B cell (primary cell): ENCODE measurements at regions not wholly inside any gene's neighbourhood (a gene's known extent, or its start where the extent isn't known, plus 50 kb on each side); places are given as distances from the start of the nearest gene placed in this dataset.

Source experiments
- ATAC-seq: fragments of 200-7000 bp; cut with Tn5 transposase; one replicate; pipeline ENCODE4 v1.10.0; 2021; ENCODE audit warnings: low read depth, mild to moderate bottlenecking, moderate number of reproducible peaks, moderate library complexity
- CTCF ChIA-PET: fragments of 350-600 bp; sonication (Branson Sonifier 250); formaldehyde crosslinking; loops from one replicate; lab custom pipeline; 2021; ENCODE audit warnings: antibody characterized with exemption, inconsistent platforms; lab: Charles Lee
- POLR2A ChIA-PET: fragments of 350-600 bp; sonication (Branson Sonifier 250); formaldehyde crosslinking; loops from one replicate; lab custom pipeline; 2021; ENCODE audit warnings: antibody characterized with exemption; lab: Charles Lee
- DNase-seq: peaks from one replicate; pipeline ENCODE4 v3.0.0; 2013
- H2AFZ ChIP-seq: 2 replicates; pipeline ENCODE4 v1.6.1; 2012; ENCODE audit warnings: mild to moderate bottlenecking, low read depth, low read length; ENCODE audit not compliant: insufficient read depth, poor library complexity, severe bottlenecking
- H3K27ac ChIP-seq, 2 donors: 1 replicate in 1 of 2; 2 replicates in 1 of 2; pipeline ENCODE4 v1.5.1; 2012 to 2013; ENCODE audit warnings: low read length in 2 of 2, mild to moderate bottlenecking in 2 of 2, moderate library complexity in 1 of 2
- H3K27me3 ChIP-seq, 4 experiments: fragments of 200-600 bp in 1 of 4; sonication (generic) in 1 of 4; replicated peaks in 1 of 4; 1 replicate in 2 of 4; 2 replicates in 2 of 4; pipeline versions ENCODE4 v1.6.1 to v1.7.0; 2013 to 2016; ENCODE audit warnings: low read length in 3 of 4, mild to moderate bottlenecking in 2 of 4, mixed read lengths in 1 of 4, moderate library complexity in 1 of 4; ENCODE audit not compliant: insufficient read depth in 4 of 4, control insufficient read depth in 3 of 4; ENCODE audit errors: control extremely low read depth in 1 of 4
- H3K36me3 ChIP-seq, 2 experiments: replicated peaks in 1 of 2; 1 replicate in 1 of 2; 2 replicates in 1 of 2; pipeline versions ENCODE4 v1.6.1 to v1.7.1; 2013; ENCODE audit warnings: low read length in 1 of 2; ENCODE audit not compliant: insufficient read depth in 2 of 2, control insufficient read depth in 1 of 2; ENCODE audit errors: control extremely low read depth in 1 of 2, extremely low read depth in 1 of 2
- H3K4me1 ChIP-seq, 2 donors: fragments of 200-600 bp in 1 of 2; sonication (generic) in 1 of 2; 1 replicate in 1 of 2; 2 replicates in 1 of 2; pipeline versions ENCODE4 v1.5.1 to v1.6.1; 2013 to 2017; ENCODE audit warnings: low read length in 2 of 2; ENCODE audit not compliant: control insufficient read depth in 2 of 2, insufficient read depth in 2 of 2
- H3K4me2 ChIP-seq: replicated peaks from 2 replicates; pipeline ENCODE3; 2012; ENCODE audit warnings: mild to moderate bottlenecking, low read depth, low read length; ENCODE audit not compliant: poor library complexity, severe bottlenecking
- H3K4me3 ChIP-seq, 5 experiments: fragments of 200-600 bp in 1 of 5; sonication (generic) in 1 of 5; 1 replicate in 3 of 5; 2 replicates in 2 of 5; pipeline versions ENCODE4 v1.5.1 to v1.7.0; 2011 to 2016; ENCODE audit warnings: low read length in 4 of 5, mild to moderate bottlenecking in 4 of 5, low read depth in 2 of 5, control low read depth in 1 of 5, moderate library complexity in 1 of 5; ENCODE audit not compliant: insufficient read depth in 1 of 5; ENCODE audit errors: control extremely low read depth in 1 of 5, extremely low read depth in 1 of 5
- H3K79me2 ChIP-seq: fragments of 200-600 bp; sonication (generic); one replicate; pipeline ENCODE4 v1.6.0; 2016; ENCODE audit warnings: low read length; ENCODE audit not compliant: control insufficient read depth, insufficient read depth
- H3K9ac ChIP-seq: fragments of 200-600 bp; sonication (generic); 2 replicates; pipeline ENCODE4 v1.6.1; 2017; ENCODE audit warnings: mild to moderate bottlenecking, low read length, moderate library complexity
- H3K9me3 ChIP-seq, 3 donors: one replicate each; pipeline versions ENCODE4 v1.6.1 to v1.7.1; 2013; ENCODE audit warnings: low read length in 2 of 3; ENCODE audit not compliant: control insufficient read depth in 2 of 3, insufficient read depth in 1 of 3; ENCODE audit errors: control extremely low read depth in 1 of 3
- H4K20me1 ChIP-seq: 2 replicates; pipeline ENCODE4 v1.6.0; 2012; ENCODE audit warnings: mild to moderate bottlenecking, low read length; ENCODE audit not compliant: insufficient read depth, control insufficient read depth, poor library complexity, severe bottlenecking
- H3K27ac Mint-ChIP-seq: one replicate; pipeline ENCODE4 v1.8.0; 2021; ENCODE audit warnings: mixed read lengths
- H3K27me3 Mint-ChIP-seq: one replicate; pipeline ENCODE4 v1.8.0; 2021; ENCODE audit warnings: mixed read lengths
- H3K4me1 Mint-ChIP-seq: one replicate; pipeline ENCODE4 v1.8.0; 2021; ENCODE audit warnings: mixed read lengths
- H3K4me3 Mint-ChIP-seq: one replicate; pipeline ENCODE4 v1.8.0; 2021; ENCODE audit warnings: mixed read lengths
- H3K9me3 Mint-ChIP-seq: one replicate; pipeline ENCODE4 v1.8.0; 2022; ENCODE audit warnings: mixed read lengths; ENCODE audit not compliant: insufficient read depth
- CTCF ChIP-seq: fragments of 200-600 bp; IDR thresholded peaks from one replicate; pipeline ENCODE4 v1.8.0; 2022; ENCODE audit warnings: antibody characterized with exemption, mild to moderate bottlenecking
- EZH2 ChIP-seq: IDR thresholded peaks from 2 replicates; pipeline ENCODE4 v1.6.1; 2012; ENCODE audit warnings: borderline replicate concordance, low read depth, mild to moderate bottlenecking, moderate library complexity, low read length; ENCODE audit not compliant: insufficient read depth, poor library complexity, severe bottlenecking
- WGBS: methylation state at CpG from one replicate; pipeline ENCODE4 v1.1.5; 2013; ENCODE audit warnings: missing lambda C conversion rate; ENCODE audit not compliant: insufficient coverage; 5-methylcytosine and 5-hydroxymethylcytosine counted together
- intact Hi-C: fragments of 100-400 bp; cut with micrococcal nuclease; formaldehyde crosslinking; loops from one replicate; pipeline ENCODE4 v1.10.0; 2022

- Histone ChIP-seq H3K9me3 (peaks cover 0 to 3% (median 0%) of the 10 kb centered on the region in 3 donors), H4K20me1 (no peaks in the 10 kb centered on the region), H3K4me3 (no peak overlapping the region), H3K9ac (no peak overlapping the region), H3K4me1 (no peaks in the 10 kb centered on the region), H3K36me3 (no peaks in the 10 kb centered on the region), H3K4me2 (no peak overlapping the region), H3K27ac (no peak overlapping the region), H3K79me2 (no peaks in the 10 kb centered on the region), H3K27me3 (peaks cover 0 to 6% (median 0%) of the 10 kb centered on the region in 4 experiments), H2AFZ (no peak overlapping the region)
- ChIA-PET CTCF (no interaction called here), POLR2A (no interaction called here)
- peaks cover 14% of the 10 kb centered on the region for H3K27me3 Mint-ChIP-seq
- H3K4me1 Mint-ChIP-seq, result no peaks in the 10 kb centered on the region
- TF ChIP-seq EZH2, result no peak
- intact Hi-C loops, result no loop called here
- no peak overlapping the region for H3K27ac Mint-ChIP-seq
- no peaks in the 10 kb centered on the region for H3K9me3 Mint-ChIP-seq
- H3K4me3 Mint-ChIP-seq, result no peak overlapping the region
- ATAC-seq (no peak), DNase-seq (no peak)
- 53% methylated on average over 2 of the region's 3 CpGs for WGBS
These were observed 455.6 kb downstream of the BUD13 start for GRCh38 chr11:116317212-116317611.

- no peak for DNase-seq
- Histone ChIP-seq H3K4me1 (no peaks in the 10 kb centered on the region), H3K27me3 (peaks cover 0 to 9% (median 0%) of the 10 kb centered on the region in 4 experiments), H3K4me3 (no peak overlapping the region), H4K20me1 (no peaks in the 10 kb centered on the region), H3K4me2 (no peak overlapping the region), H2AFZ (no peak overlapping the region), H3K36me3 (no peaks in the 10 kb centered on the region), H3K9ac (no peak overlapping the region), H3K79me2 (no peaks in the 10 kb centered on the region), H3K27ac (no peak overlapping the region), H3K9me3 (peaks cover 0 to 3% (median 0%) of the 10 kb centered on the region in 3 donors)
- no peaks in the 10 kb centered on the region for H3K4me1 Mint-ChIP-seq
- H3K27me3 Mint-ChIP-seq, result peaks cover 21% of the 10 kb centered on the region
- ATAC-seq, result no peak
- intact Hi-C loops, result no loop called here
- H3K27ac Mint-ChIP-seq, result no peak overlapping the region
- ChIA-PET CTCF (no interaction called here), POLR2A (no interaction called here)
- no peaks in the 10 kb centered on the region for H3K9me3 Mint-ChIP-seq
- H3K4me3 Mint-ChIP-seq, result no peak overlapping the region
- TF ChIP-seq CTCF, result no peak
- no peak for TF ChIP-seq EZH2
These were observed 458.8 kb downstream of the BUD13 start for GRCh38 chr11:116314006-116314405.
